NCI-H345 (cell line): ENCODE measurements at regions not wholly inside any gene's neighbourhood (a gene's known extent, or its start where the extent isn't known, plus 50 kb on each side); places are given as distances from the start of the nearest gene placed in this dataset.
"Not testable (repeated sequence)": the region's sequence is repeated elsewhere in the genome, so short reads cannot be mapped to it uniquely, and the experiment has no call there.

ENCODE experiments used
- DNase-seq: peaks from one replicate; lab custom pipeline; 2025; lab: John Stamatoyannopoulos, UW

DNA sequence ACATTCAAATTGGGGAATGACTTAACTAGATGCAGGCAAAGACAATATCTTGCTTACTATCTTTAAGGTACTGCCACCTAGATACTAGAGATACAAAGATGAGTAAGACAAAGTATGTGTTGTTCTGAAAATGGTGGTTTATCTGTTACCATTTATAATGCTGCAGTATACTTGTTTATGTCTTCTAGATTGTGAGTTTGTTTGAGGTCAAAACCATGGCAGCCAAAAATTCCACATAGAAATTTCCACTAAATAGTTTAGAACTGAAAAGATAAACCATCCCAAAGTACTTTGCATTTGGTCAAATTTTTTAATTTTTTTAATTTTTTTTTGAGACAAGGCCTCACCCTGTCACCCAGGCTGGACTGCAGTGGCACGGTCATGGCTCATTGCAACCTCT, 150.8 kb downstream of the SOX4 start:
- no peak for DNase-seq

DNA sequence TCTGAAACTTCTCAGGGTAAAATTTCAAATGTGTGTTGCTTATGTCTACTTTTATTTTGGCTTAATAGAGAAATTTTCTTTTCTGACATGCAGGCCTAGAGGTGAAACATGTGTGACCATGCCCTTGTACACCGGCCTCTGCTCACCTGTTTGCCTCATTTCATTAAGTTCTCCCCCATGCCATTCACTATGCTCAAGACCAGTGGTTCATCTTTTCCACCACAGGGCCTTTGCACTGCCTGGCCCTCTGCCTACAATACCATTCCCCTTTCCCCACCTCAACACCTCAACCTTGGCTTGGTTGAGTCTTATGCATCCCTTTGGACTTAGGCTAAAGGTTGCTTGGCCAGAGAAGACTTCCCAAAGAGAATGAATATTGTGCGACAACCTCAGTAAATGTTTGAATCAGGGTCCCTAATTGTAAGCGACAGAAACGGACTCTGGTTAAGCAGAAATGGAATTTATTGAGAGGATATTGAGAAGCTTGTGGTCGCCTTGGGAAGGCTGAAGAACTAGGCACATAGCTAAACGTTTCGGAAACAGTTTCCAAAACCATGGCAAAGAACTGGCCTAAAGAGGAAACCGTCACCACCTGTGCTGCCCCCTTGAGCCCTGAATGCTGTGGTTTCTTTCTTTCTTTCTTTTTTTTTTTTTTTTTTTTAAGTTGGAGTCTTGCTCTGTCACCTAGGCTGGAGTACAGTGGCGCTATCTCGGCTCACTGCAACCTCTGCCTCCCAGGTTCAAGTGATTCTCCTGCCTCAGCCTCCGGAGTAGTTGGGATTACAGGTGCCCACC, 152.2 kb downstream of the SOX4 start:
- no peak for DNase-seq

DNA sequence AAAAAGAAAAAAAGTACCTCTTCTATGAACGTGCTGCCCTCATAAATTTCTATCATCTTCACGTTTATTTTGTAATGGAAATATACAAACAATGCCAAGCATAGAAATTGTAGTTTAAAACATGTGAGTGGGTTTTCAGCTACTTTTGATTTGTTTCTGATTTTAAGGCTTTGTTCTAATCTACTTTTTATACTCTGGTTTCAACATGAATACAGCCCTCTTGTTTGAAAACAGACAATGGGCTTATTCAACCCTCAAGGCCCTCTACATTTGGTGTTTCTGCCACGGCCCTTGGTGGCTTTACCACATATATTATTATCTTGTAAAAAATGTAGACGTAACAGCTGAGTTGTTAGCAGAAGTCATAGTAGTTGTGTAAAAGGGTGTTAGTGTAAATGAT, 153.9 kb downstream of the SOX4 start:
- DNase-seq, result no peak

DNA sequence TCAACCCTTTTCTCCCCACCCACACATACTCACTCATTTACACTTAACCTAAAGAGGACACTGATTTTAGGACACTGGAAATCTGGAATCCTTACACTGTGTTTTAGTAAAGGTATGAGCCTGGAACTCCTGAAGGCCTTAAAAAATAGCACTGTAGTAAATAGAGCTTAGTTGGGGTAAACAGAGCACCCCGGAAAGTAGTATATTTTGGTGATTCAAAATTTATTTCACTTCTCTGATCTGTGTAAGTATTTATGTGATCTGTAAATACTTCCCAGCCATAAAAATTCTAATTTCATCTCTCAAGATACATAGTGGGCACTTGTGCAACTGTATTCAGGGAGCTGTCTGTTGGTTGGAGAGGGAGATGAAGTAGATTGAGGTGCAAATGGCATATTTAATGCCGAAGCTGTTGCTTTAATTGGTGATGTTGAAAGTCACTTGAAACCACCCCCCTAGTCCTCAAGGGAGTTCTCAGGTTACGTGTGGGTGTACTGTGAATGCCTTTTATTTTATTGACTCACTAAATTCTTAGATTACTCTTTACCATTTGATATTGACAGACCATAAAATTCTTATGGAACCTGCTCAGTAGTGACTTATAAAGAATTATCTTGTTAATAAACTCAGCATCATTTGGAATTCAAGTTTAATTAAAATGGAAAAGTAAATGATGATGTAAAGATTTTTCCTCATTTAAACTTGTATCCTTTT, 154.9 kb downstream of the SOX4 start:
- DNase-seq, result peak; percentile 68

- peak; percentile 88 for DNase-seq
Measured at GRCh38 chr6:21749754-21750153, 156.2 kb downstream of the SOX4 start.

- DNase-seq, result no peak
Measured at GRCh38 chr6:21750575-21750974, 157.0 kb downstream of the SOX4 start.

DNA sequence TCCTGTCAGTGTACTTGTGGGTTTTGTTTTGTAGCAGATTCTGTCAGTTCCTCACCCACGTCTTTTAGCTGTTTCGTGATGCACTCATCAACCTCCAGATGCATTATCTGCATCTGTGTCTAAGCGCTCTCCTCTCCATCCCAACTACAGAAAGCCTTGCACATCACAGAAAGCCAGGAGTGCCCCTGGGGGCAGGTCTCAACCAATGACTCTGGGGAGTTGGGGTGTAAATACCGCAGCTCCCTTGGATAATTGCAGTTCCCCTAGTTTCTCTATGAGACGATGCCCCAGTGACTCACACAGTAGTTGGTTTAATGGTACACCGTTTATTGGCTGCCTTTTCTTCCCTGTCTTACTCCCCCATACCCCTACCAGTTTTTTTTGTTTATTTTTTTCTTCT, 158.1 kb downstream of the SOX4 start:
- DNase-seq, result no peak

DNA sequence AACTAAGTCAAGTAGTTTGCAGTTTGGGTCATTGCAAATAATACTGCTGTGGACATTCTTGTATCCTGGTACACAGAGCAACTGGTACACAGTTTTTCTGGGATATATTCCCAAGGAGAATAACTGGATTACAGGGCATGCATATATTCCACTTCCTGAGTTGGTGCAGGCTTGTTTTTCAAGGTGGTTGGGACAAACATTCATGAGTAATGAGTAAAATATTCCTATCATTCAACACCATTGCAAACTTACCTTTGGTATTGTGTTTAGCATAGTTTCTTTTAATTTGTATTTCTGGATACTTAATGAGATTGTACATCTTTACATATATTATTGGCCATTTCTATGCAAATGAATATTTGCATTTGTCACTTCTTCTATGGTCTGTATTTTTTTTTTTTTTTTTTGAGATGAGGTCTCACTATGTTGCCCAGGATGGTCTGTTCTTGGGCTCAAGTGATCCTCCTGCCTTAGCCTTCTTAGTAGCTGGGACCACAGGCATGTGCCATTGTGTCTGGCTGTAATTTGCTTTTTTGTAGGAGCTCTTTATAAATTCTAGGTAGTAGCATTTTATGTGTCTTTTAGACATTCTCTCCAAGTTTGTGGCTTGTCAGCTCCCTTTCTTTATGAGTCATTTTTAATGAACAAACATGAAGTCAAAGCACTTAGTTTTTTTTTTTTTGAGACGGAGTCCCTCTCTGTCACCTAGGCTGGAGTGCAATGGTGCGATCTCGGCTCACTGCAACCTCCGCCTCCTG, 158.7 kb downstream of the SOX4 start:
- no peak for DNase-seq

DNA sequence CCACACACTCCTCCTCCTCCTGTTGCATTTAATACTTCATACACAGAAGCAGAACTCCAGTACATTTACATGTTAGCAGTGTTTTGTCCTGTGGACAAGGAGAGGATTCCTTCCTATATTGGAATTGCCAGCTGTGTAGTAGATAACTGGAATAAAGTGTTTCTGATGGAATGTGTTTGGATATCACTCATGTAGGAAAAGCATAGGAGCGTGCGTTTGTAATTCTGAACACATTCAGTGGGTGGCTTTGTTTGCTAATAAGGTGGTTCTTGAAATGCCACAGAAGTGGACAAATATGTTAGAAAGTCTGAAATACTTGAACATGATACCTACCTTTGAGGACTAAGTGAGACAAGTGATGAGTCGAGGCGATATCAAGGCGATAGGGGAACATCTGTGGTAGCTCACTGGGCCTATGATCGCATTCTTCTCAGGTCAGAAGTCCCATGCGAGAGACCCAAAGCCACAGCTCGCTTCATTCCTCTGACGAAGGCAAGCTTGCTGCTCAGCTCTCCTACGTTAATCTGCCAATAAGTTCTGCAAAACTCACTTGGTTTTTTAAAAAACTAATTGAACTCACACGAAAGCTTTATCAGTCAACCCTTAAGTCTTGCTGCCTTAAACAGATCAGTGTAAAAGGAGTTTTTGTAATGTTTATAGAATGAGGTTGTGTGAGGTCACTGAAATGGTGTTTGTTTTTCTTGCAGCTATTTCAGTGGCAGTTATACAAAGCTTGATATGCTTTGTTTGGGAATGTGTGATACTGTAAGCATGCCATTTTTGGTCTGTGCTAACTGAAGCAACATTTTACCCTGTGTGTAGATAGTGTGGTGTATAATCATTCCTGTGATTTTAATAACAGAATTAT, 159.9 kb downstream of the SOX4 start:
- no peak for DNase-seq

DNA sequence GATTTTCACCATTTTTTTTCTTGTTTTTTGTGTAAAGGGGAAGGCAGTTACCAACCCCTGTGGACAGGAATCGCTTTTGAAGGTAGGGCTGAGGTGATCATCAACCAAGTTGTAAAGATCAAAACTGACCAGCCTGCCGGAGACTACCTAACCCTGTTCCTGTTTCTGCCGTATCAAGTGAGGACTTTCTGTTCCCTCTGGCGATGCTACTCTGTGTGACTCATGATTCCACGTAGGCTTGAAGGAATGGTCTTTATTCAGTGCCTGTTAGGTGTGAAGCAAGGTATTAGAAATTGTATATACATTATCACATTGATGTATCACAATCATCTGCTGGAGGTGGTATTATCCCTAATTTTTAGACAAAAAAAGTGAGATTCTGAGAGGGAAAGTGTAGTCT, 161.3 kb downstream of the SOX4 start:
- DNase-seq, result no peak

DNA sequence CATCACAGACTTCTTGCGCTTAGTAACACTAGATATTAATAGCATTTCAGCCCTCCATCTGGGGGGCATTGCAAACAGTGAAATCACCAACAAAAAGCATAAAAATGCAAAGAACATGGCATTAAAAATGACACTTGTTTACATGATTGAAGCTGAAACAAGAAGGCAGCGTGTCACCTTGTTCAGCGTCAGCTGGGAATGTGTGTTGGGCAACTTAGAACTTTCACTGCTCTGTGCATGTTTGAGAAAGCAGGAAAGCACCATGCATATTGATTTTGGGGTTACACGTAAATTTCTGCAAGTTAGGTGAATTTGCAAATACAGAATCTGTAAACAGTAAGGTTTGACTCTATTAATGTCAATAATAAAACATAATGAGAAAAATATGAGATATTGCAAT, 162.9 kb downstream of the SOX4 start:
- no peak for DNase-seq

DNA sequence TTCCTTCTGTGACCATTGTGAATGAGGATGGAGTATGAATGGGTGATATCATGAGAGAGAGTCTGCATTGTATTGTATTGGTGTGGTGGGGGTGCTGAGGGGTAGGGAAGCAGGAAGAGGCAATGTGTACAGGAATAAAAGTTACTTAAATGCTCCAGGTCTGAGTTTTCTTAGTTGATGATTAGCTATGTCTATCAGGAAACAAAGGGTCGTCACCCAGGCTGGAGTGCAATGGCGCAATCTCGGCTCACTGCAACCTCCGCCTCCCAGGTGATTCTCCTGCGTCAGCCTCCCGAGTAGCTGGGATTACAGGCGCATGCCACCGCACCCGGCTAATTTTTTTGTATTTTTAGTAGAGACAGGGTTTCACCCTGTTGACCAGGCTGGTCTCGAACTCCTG, 163.8 kb downstream of the SOX4 start:
- not testable (repeated sequence) for DNase-seq

DNA sequence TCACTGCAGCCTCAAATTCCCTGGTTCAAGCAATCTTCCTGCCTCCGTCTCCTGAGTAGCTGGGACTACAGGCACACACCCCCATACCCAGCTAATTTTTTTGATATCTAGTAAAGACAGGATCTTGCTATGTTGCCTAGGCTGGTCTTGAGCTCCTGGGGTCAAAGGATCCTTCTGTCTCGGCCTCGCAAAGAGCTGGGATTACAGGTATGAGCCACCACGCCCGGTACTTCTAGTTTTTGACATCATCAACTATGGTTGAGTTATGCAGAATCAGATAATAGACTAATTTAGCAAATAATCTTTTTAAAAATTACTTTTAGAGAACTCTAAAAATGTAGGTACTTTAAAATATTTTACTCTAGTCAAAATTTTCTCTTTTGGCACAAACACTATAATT, 166.2 kb downstream of the SOX4 start:
- no peak for DNase-seq

- DNase-seq, result not testable (repeated sequence)
Measured at GRCh38 chr6:21761053-21761730, 167.6 kb downstream of the SOX4 start.

GRCh38 chr6:21764989-21765388, 171.4 kb downstream of the SOX4 start:
- no peak for DNase-seq

- no peak for DNase-seq
Measured at GRCh38 chr6:21767891-21768648, 174.5 kb downstream of the SOX4 start.

DNA sequence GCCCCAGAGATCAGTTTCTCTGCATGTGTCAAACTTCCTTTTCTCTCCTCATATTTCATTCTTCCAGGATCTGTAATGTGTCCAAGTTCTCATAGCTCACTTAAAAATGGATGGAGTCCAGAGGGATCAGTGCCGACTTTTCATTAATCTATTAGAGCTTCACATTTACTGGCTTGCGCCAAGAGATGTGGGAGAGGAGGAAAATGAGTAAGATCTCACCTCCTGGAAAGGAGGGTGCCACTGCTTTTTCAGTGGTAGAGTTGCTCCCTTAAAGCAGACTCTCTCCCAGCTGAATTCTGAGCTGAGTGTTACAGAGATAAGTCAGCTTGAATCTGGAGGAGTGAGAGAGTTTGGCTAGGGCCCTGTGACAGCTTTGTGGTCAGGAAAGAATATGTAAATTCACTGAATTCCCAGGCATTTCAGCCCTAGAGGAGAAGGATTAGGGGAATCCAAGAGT, 175.9 kb downstream of the SOX4 start:
- no peak for DNase-seq

- DNase-seq, result no peak
Measured at GRCh38 chr6:21769968-21770367, 176.4 kb downstream of the SOX4 start.

DNA sequence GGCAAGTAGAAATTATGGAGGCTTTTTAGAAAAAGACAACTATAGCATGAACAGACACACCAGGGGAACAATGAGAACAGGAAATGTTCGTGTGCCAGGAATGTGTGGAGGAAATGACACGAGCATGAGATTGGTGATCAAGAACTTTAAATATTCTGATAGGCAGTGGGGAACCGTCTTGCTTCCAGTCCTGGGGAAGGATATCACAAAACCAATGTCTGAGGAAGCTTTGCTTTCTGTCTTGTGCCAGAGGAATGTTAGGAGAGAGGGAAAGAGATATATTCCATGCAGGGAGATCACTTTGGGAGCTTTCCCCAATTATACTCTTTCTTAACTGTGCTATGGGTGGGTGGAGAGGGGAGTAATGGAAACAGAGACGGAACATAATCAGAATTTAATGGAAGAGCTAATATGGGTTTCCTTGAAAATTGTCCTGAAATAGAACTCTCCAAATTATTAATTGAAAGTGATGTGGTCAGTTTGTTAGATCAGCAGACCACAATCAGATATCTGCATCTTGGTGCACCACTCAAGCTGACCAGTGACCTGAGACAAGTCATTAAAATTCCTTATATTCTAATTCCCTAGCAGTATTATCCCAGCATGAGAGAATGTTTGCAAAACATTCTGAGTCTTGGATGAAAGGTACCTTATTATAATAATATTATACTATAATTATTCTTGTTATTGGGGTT, 178.2 kb downstream of the SOX4 start:
- no peak for DNase-seq

DNA sequence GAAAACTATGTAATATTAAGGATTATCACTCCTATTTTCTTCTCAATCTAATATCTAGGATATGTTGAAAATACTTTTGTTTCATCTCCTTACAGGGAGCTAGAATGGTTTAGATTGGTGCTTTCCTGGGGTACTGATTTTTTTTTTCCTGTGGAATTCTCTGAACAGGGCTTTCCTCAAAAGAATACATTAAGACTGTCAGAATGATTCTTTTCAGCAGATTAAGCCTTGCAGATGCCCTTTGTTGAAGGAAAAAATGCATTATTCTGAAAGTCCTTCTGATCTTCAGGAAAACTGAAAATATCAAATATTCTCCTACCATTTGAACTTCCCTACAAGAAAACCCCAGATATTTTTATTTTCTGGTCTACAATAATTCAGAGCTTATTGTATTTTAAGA, 178.9 kb downstream of the SOX4 start:
- no peak for DNase-seq
